ENCODE measurements at regions not wholly inside any gene's neighbourhood (a gene's known extent, or its start where the extent isn't known, plus 50 kb on each side); places are given as distances from the start of the nearest gene placed in this dataset.

DNA sequence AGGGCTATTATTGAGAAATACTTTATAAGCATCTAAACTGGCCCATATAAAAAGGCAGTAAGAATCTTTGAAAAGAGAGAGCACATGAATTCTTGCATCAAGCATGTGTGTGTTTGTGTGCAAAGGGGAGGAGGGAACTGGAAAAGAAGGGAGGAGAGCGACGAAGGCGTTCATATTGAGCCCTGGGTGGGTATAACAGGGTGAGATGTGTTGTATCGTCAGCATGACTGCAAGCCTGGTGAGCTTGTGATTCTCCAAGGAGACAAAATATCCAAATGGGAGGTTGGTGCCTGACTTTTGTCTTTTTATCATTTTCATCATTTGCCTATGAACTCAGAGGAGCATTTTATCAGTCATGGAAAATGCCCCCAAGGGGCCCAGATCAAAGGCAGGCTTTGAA, 70.8 kb upstream of the PMFBP1 start:
- TF ChIP-seq, protein P1, sequence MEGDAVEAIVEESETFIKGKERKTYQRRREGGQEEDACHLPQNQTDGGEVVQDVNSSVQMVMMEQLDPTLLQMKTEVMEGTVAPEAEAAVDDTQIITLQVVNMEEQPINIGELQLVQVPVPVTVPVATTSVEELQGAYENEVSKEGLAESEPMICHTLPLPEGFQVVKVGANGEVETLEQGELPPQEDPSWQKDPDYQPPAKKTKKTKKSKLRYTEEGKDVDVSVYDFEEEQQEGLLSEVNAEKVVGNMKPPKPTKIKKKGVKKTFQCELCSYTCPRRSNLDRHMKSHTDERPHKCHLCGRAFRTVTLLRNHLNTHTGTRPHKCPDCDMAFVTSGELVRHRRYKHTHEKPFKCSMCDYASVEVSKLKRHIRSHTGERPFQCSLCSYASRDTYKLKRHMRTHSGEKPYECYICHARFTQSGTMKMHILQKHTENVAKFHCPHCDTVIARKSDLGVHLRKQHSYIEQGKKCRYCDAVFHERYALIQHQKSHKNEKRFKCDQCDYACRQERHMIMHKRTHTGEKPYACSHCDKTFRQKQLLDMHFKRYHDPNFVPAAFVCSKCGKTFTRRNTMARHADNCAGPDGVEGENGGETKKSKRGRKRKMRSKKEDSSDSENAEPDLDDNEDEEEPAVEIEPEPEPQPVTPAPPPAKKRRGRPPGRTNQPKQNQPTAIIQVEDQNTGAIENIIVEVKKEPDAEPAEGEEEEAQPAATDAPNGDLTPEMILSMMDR (IDR thresholded peaks at IDR 0.05; ENCODE audit: insufficient read depth, low read length) = no peak
- TF ChIP-seq POLR2AphosphoS5 (IDR thresholded peaks at IDR 0.05; ENCODE audit: low read depth) (no peak), GABPA (IDR thresholded peaks at IDR 0.05; ENCODE audit: low read depth) (no peak), SPI1 (IDR thresholded peaks at IDR 0.05; ENCODE audit: borderline replicate concordance, low read depth) (no peak)
- TF ChIP-seq, protein P2, sequence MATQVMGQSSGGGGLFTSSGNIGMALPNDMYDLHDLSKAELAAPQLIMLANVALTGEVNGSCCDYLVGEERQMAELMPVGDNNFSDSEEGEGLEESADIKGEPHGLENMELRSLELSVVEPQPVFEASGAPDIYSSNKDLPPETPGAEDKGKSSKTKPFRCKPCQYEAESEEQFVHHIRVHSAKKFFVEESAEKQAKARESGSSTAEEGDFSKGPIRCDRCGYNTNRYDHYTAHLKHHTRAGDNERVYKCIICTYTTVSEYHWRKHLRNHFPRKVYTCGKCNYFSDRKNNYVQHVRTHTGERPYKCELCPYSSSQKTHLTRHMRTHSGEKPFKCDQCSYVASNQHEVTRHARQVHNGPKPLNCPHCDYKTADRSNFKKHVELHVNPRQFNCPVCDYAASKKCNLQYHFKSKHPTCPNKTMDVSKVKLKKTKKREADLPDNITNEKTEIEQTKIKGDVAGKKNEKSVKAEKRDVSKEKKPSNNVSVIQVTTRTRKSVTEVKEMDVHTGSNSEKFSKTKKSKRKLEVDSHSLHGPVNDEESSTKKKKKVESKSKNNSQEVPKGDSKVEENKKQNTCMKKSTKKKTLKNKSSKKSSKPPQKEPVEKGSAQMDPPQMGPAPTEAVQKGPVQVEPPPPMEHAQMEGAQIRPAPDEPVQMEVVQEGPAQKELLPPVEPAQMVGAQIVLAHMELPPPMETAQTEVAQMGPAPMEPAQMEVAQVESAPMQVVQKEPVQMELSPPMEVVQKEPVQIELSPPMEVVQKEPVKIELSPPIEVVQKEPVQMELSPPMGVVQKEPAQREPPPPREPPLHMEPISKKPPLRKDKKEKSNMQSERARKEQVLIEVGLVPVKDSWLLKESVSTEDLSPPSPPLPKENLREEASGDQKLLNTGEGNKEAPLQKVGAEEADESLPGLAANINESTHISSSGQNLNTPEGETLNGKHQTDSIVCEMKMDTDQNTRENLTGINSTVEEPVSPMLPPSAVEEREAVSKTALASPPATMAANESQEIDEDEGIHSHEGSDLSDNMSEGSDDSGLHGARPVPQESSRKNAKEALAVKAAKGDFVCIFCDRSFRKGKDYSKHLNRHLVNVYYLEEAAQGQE (IDR thresholded peaks at IDR 0.05; ENCODE audit: insufficient replicate concordance, low read depth) = no peak

All from HL-60 (cell line).